ENCODE measurements at regions not wholly inside any gene's neighbourhood (a gene's known extent, or its start where the extent isn't known, plus 50 kb on each side); places are given as distances from the start of the nearest gene placed in this dataset.

GRCh38 chr6:1023229-1023628, 288.7 kb upstream of the FOXQ1 start:
- TF ChIP-seq, protein P1, sequence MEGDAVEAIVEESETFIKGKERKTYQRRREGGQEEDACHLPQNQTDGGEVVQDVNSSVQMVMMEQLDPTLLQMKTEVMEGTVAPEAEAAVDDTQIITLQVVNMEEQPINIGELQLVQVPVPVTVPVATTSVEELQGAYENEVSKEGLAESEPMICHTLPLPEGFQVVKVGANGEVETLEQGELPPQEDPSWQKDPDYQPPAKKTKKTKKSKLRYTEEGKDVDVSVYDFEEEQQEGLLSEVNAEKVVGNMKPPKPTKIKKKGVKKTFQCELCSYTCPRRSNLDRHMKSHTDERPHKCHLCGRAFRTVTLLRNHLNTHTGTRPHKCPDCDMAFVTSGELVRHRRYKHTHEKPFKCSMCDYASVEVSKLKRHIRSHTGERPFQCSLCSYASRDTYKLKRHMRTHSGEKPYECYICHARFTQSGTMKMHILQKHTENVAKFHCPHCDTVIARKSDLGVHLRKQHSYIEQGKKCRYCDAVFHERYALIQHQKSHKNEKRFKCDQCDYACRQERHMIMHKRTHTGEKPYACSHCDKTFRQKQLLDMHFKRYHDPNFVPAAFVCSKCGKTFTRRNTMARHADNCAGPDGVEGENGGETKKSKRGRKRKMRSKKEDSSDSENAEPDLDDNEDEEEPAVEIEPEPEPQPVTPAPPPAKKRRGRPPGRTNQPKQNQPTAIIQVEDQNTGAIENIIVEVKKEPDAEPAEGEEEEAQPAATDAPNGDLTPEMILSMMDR (IDR thresholded peaks at IDR 0.05; ENCODE audit: insufficient read depth, low read length): no peak
- no peak for TF ChIP-seq POLR2AphosphoS5 (IDR thresholded peaks at IDR 0.05; ENCODE audit: low read depth)

All from HL-60 (cell line).